Right atrium auricular region (tissue), 2 donors: ENCODE measurements at regions not wholly inside any gene's neighbourhood (a gene's known extent, or its start where the extent isn't known, plus 50 kb on each side); places are given as distances from the start of the nearest gene placed in this dataset.

Experiments
- DNase-seq: peaks from one replicate; pipeline ENCODE4 v3.0.0-alpha.2; 2019; ENCODE audit warnings: low spot score
- H3K27ac ChIP-seq, 2 donors: fragments of 200-600 bp; sonication (generic); 1 replicate in 1 of 2; 2 replicates in 1 of 2; pipeline ENCODE4 v1.5.1; 2016 to 2019
- H3K27me3 ChIP-seq, 2 donors: fragments of 200-600 bp; sonication (generic); one replicate each; pipeline versions ENCODE4 v1.5.1 to v1.6.0; 2017 to 2019
- H3K36me3 ChIP-seq: fragments of 200-600 bp; sonication (generic); one replicate; pipeline ENCODE4 v1.5.1; 2016
- H3K4me1 ChIP-seq, 2 donors: fragments of 200-600 bp; sonication (generic); one replicate each; pipeline versions ENCODE4 v1.5.1 to v1.6.0; 2017 to 2019
- H3K4me3 ChIP-seq, 2 donors: fragments of 200-600 bp; sonication (generic); 1 replicate in 1 of 2; 2 replicates in 1 of 2; pipeline ENCODE4 v1.5.1; 2017 to 2019; ENCODE audit warnings: mild to moderate bottlenecking in 1 of 2, moderate library complexity in 1 of 2
- H3K9me3 ChIP-seq, 2 donors: fragments of 200-600 bp; sonication (generic); one replicate each; pipeline ENCODE4 v1.5.1; 2019
- TF ChIP-seq, protein P1 (sequence below), 2 donors: fragments of 200-600 bp; sonication (generic); IDR thresholded peaks; one replicate each; pipeline ENCODE4 v1.5.1; 2019; ENCODE audit warnings: antibody characterized with exemption in 2 of 2

DNA sequence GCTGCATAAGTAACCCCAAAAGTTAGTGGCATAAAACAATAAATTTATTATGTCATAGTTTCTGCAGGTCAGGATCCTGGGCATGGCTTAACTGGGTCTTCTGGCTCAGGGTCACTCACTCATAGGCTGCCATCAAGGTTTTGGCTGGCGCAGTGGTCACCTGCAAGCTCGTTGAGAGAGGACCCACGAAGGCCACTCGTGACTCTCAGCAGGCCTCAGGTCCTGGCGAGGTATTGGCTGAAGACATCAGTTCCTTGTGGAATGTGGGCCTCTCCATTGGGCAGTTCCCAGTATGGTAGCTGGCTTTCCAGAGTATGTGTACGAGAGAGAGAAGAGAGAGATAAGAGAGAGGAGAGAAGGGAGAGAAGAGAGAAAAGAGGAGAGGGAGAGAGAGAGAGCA, 138.3 kb upstream of the KLF14 start:
- Histone ChIP-seq H3K4me1 (peaks cover 0 to 20% of the 10 kb centered on the region in 2 donors), H3K36me3 (peaks cover 46% of the 10 kb centered on the region), H3K27me3 (no peaks in the 10 kb centered on the region), H3K9me3 (no peaks in the 10 kb centered on the region), H3K4me3 (no peak overlapping the region), H3K27ac (no peak overlapping the region)
- DNase-seq = no peak
- TF ChIP-seq, protein P1, sequence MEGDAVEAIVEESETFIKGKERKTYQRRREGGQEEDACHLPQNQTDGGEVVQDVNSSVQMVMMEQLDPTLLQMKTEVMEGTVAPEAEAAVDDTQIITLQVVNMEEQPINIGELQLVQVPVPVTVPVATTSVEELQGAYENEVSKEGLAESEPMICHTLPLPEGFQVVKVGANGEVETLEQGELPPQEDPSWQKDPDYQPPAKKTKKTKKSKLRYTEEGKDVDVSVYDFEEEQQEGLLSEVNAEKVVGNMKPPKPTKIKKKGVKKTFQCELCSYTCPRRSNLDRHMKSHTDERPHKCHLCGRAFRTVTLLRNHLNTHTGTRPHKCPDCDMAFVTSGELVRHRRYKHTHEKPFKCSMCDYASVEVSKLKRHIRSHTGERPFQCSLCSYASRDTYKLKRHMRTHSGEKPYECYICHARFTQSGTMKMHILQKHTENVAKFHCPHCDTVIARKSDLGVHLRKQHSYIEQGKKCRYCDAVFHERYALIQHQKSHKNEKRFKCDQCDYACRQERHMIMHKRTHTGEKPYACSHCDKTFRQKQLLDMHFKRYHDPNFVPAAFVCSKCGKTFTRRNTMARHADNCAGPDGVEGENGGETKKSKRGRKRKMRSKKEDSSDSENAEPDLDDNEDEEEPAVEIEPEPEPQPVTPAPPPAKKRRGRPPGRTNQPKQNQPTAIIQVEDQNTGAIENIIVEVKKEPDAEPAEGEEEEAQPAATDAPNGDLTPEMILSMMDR (IDR thresholded peaks at IDR 0.05) = no peak

DNA sequence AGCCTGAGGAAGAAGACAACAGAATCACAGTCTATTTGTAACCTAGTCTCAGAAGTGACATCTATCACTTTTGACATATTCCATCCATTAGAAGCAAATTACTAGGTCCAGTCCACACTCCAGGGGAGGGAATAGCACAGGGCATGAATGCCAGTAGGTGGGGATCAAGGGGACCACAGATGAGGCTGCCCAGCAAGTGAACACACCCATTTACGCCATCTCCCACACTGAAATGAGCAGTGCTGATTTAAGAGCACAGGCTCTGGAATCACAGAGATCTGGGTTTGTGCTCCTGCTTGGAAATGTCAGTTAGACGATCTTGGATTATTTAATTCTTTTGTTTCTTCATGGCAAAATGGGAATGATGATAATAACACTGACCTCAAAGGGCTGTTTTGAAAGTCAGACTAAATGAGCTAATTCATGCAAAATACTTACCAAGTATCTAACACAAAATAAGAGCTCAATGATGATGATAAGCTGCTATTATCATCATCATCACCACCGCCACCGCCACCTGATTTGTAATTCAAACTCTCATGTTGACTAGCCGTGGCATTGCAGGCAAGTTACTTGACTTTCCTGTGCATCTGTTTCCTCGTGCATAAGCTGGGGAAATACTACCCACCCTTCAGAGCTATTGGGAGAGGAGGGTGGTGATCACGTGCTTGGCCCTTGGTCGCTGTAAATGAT, 138.9 kb upstream of the KLF14 start:
- TF ChIP-seq, protein P1 (IDR thresholded peaks at IDR 0.05) = no peak

DNA sequence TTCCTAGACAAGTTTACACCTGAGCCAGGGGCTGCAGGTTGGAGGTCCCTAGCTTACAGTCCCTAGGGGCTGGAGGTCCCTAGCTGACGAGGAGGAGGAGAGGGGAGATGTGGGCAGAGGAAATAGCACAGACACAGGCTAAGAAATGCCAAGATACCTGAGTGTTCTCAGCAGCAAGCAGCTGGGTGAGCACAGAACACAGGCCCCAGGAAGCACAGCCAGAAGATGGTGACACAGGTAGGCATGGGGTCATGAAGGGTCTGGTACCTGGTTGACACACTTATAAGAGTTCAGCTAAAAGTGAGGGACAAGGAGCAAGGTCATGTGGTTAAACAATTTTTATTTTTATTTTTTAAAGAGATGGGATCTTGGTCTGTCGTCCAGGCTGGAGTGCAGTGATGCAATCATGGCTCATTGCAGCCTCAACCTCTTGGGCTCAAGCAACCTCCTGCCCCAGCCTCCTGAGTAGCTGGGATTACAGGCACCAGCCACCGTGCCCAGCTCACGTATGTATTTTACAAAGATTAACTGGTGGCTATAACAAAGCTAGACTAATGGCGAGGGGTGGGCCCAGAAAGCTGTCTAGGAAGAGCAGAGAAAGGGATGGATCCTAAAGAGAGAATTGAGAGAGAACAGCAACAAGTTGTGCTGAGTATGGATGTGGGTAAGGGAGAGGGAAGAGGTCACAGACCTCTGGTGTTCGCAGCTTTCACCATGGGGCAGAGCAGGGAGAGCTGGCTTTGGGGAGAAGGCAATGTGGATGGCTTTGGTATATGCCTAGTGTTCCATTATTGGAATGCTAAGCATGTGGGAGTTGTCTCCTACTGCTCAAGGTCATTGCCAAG, 140.3 kb upstream of the KLF14 start:
- no peak for DNase-seq
- peaks cover 0 to 20% of the 10 kb centered on the region in 2 donors for H3K4me1 ChIP-seq
- H3K4me3 ChIP-seq = no peak overlapping the region
- H3K27me3 ChIP-seq = no peaks in the 10 kb centered on the region
- TF ChIP-seq, protein P1 (IDR thresholded peaks at IDR 0.05) = no peak
- no peak overlapping the region for H3K27ac ChIP-seq
- H3K9me3 ChIP-seq = no peaks in the 10 kb centered on the region
- peaks cover 50% of the 10 kb centered on the region for H3K36me3 ChIP-seq

More for the DNA sequence above, 138.9 kb upstream of the KLF14 start:
- peaks cover 46% of the 10 kb centered on the region for H3K36me3 ChIP-seq
- H3K4me1 ChIP-seq = peaks cover 0 to 18% of the 10 kb centered on the region in 2 donors
- no peak overlapping the region for H3K4me3 ChIP-seq
- DNase-seq = no peak
- H3K27ac ChIP-seq = no peak overlapping the region
- H3K9me3 ChIP-seq = no peaks in the 10 kb centered on the region
- H3K27me3 ChIP-seq = no peaks in the 10 kb centered on the region

DNA sequence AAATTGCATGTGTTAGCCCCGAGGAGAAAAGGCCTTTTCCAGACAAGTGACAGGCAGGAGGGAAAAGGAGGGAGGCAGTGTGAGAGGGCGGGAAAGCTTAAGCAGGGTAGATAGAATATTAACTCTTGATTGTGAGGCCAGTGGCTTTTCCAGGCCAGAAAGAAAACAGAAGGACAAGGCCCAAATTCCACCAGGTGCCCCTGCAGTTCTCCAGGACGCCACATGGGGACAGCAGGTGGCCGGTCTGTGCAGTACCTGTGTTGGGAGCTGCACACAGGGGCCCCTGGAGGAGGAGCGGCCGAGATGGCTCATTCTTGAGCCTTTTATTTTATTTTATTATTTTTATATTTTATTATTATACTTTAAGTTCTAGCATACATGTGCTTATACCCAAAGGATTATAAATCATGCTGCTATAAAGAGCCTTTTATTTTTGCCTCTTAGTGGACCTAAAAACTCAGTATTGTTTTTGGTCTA, 141.3 kb upstream of the KLF14 start:
- DNase-seq = no peak
- Histone ChIP-seq H3K4me3 (no peak overlapping the region), H3K4me1 (peaks cover 0 to 21% of the 10 kb centered on the region in 2 donors), H3K27me3 (no peaks in the 10 kb centered on the region), H3K27ac (no peak overlapping the region), H3K36me3 (peaks cover 46% of the 10 kb centered on the region), H3K9me3 (no peaks in the 10 kb centered on the region)
- TF ChIP-seq, protein P1 (IDR thresholded peaks at IDR 0.05) = peak; percentile 88 to 91

DNA sequence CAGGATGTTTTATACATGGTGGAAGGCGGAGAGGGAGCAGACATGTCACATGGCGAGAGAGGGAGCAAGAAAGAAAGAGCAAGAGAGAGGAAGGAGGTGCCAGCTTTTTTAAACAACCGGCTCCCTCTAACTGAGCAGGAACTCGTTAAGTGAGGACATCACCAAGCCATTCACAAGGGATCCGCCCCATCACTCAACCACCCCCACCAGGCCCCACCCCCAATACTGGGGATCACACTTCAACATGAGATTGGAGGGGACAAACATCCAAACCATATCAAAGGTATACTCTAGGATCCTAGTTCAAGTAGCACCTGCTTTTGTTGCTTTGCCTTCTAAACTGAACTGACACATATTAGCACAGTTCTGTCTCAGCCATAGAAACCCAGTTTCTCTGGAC, 141.9 kb upstream of the KLF14 start:
- no peak for DNase-seq
- Histone ChIP-seq H3K4me3 (no peak overlapping the region), H3K4me1 (peaks cover 0 to 26% of the 10 kb centered on the region in 2 donors), H3K27ac (no peak overlapping the region), H3K27me3 (no peaks in the 10 kb centered on the region), H3K9me3 (no peaks in the 10 kb centered on the region), H3K36me3 (peaks cover 46% of the 10 kb centered on the region)
- TF ChIP-seq, protein P1 (IDR thresholded peaks at IDR 0.05) = no peak
